Ecto neural progenitor cell (in vitro differentiated cells): ENCODE measurements at regions not wholly inside any gene's neighbourhood (a gene's known extent, or its start where the extent isn't known, plus 50 kb on each side); places are given as distances from the start of the nearest gene placed in this dataset.
"Not testable (repeated sequence)": the region's sequence is repeated elsewhere in the genome, so short reads cannot be mapped to it uniquely, and the experiment has no call there.

Source experiments
- DNase-seq: peaks from one replicate; pipeline ENCODE4 v3.0.0-alpha.2; 2018; ENCODE audit warnings: low spot score

- no peak for DNase-seq
These were observed 573.8 kb upstream of the FAT3 start for GRCh38 chr11:91650802-91651201.

- DNase-seq, result no peak
These were observed 583.5 kb upstream of the FAT3 start for GRCh38 chr11:91641153-91641552.

- no peak for DNase-seq
These were observed 585.3 kb upstream of the FAT3 start for GRCh38 chr11:91639359-91639758.

- no peak for DNase-seq
These were observed 593.5 kb upstream of the FAT3 start for GRCh38 chr11:91630916-91631673.

GRCh38 chr11:91625495-91625894 is 599.1 kb upstream of the FAT3 start:
- DNase-seq, result no peak

GRCh38 chr11:91624021-91624420 is 600.6 kb upstream of the FAT3 start:
- DNase-seq, result no peak

- DNase-seq, result no peak
These were observed 615.9 kb upstream of the FAT3 start for GRCh38 chr11:91608677-91609076.

- DNase-seq, result no peak
These were observed 628.5 kb upstream of the FAT3 start for GRCh38 chr11:91596111-91596510.

GRCh38 chr11:91591021-91591420 is 633.6 kb upstream of the FAT3 start:
- DNase-seq, result no peak

- DNase-seq, result no peak
These were observed 637.5 kb upstream of the FAT3 start for GRCh38 chr11:91587131-91587530.

- no peak for DNase-seq
These were observed 639.4 kb upstream of the FAT3 start for GRCh38 chr11:91585035-91585801.

GRCh38 chr11:91563176-91563575 is 661.4 kb upstream of the FAT3 start:
- DNase-seq, result no peak

GRCh38 chr11:91560434-91560833 is 664.2 kb upstream of the FAT3 start:
- no peak for DNase-seq

- no peak for DNase-seq
These were observed 686.6 kb upstream of the FAT3 start for GRCh38 chr11:91538065-91538464.

GRCh38 chr11:91536366-91536765 is 688.3 kb upstream of the FAT3 start:
- no peak for DNase-seq

GRCh38 chr11:91528965-91529364 is 695.7 kb upstream of the FAT3 start:
- no peak for DNase-seq

- no peak for DNase-seq
These were observed 697.1 kb upstream of the FAT3 start for GRCh38 chr11:91527380-91528030.

- no peak for DNase-seq
These were observed 710.9 kb upstream of the FAT3 start for GRCh38 chr11:91513734-91514133.

- no peak for DNase-seq
These were observed 726.8 kb upstream of the FAT3 start for GRCh38 chr11:91497847-91498246.

- no peak for DNase-seq
These were observed 728.8 kb upstream of the FAT3 start for GRCh38 chr11:91495837-91496236.

GRCh38 chr11:91489989-91490388 is 734.6 kb upstream of the FAT3 start:
- no peak for DNase-seq

GRCh38 chr11:91483956-91484355 is 740.7 kb upstream of the FAT3 start:
- DNase-seq, result not testable (repeated sequence)

- not testable (repeated sequence) for DNase-seq
These were observed 742.7 kb upstream of the FAT3 start for GRCh38 chr11:91481875-91482274.
